ENCODE measurements at regions not wholly inside any gene's neighbourhood (a gene's known extent, or its start where the extent isn't known, plus 50 kb on each side); places are given as distances from the start of the nearest gene placed in this dataset.

- TF ChIP-seq FOSL1 (IDR thresholded peaks at IDR 0.05; ENCODE audit: insufficient read depth, low read depth, low read length) = no peak
Observed at GRCh38 chr3:193053046-193053435, 135.4 kb upstream of the MB21D2 start (continued).
